Adrenal gland (tissue), 9 donors: ENCODE measurements at regions not wholly inside any gene's neighbourhood (a gene's known extent, or its start where the extent isn't known, plus 50 kb on each side); places are given as distances from the start of the nearest gene placed in this dataset.

Source experiments
- DNase-seq, 7 donors: peaks; one replicate each; pipeline ENCODE4 v3.0.0-alpha.2; 2019 to 2020
- H3K27ac ChIP-seq, 5 donors: fragments of 200-600 bp; sonication (generic) in 4 of 5; 1 replicate in 3 of 5; 2 replicates in 2 of 5; pipeline versions ENCODE4 v1.5.1 to v1.8.0; 2016 to 2020; ENCODE audit warnings: mild to moderate bottlenecking in 1 of 5
- H3K27me3 ChIP-seq: fragments of 200-600 bp; 2 replicates; pipeline ENCODE4 v1.8.0; 2021
- H3K36me3 ChIP-seq, 2 donors: fragments of 200-600 bp; replicated peaks in 1 of 2; 1 replicate in 1 of 2; 2 replicates in 1 of 2; pipeline versions ENCODE4 v1.5.1 to v1.8.0; 2018 to 2022
- H3K4me1 ChIP-seq, 2 donors: fragments of 200-600 bp; replicated peaks in 1 of 2; 1 replicate in 1 of 2; 2 replicates in 1 of 2; pipeline versions ENCODE4 v1.5.1 to v1.8.0; 2018 to 2021
- H3K4me3 ChIP-seq, 4 donors: fragments of 200-600 bp; sonication (generic) in 3 of 4; one replicate each; pipeline ENCODE4 v1.5.1; 2016 to 2018
- H3K9me3 ChIP-seq, 3 donors: fragments of 200-600 bp; sonication (generic) in 1 of 3; replicated peaks in 1 of 3; 1 replicate in 2 of 3; 2 replicates in 1 of 3; pipeline versions ENCODE4 v1.5.1 to v1.8.0; 2016 to 2021
- CTCF ChIP-seq, 6 experiments: fragments of 450-650 bp in 4 of 6; fragments of 200-600 bp in 2 of 6; sonication (generic) in 1 of 6; IDR thresholded peaks; 1 replicate in 5 of 6; 2 replicates in 1 of 6; pipeline versions ENCODE4 v1.5.1 to v1.8.0; 2016 to 2021; ENCODE audit warnings: antibody characterized with exemption in 6 of 6, mild to moderate bottlenecking in 2 of 6, moderate library complexity in 1 of 6
- POLR2A ChIP-seq, 2 donors: fragments of 450-650 bp; IDR thresholded peaks; one replicate each; pipeline ENCODE4 v1.6.1; 2017; ENCODE audit warnings: antibody characterized with exemption in 2 of 2, mild to moderate bottlenecking in 2 of 2, moderate library complexity in 1 of 2
- WGBS, 4 donors: extraction: QIAGEN DNeasy Blood & Tissue Kit in 2 of 4; methylation state at CpG; one replicate each; pipeline versions ENCODE4 v1.1.5 to v1.1.7; 2013 to 2017; 5-methylcytosine and 5-hydroxymethylcytosine counted together
- intact Hi-C, 2 donors: fragments of 100-400 bp; cut with DNase I; formaldehyde crosslinking; loops; one replicate each; pipeline versions ENCODE4 v1.14.1 to v1.15.0; 2022 to 2023
- donor health status: healthy with polysubstance abuse.
- donor health status: Bipolar disorder and iron deficiency.
- donor health status: DM: yes; HTN: yes; CAD: no.
- donor health status: DM: no; HTN: no; CAD: no.
- donor health status: DM: no; HTN: no; CAD: no.

GRCh38 chr5:98105681-98106080 lies 667.8 kb upstream of the RGMB start:
- intact Hi-C loops, result no loop called here

GRCh38 chr5:98106116-98107031 lies 667.1 kb upstream of the RGMB start:
- WGBS, 4 donors, result 50 to 66% (median 60%) methylated on average over 4 of the region's 4 CpGs
- intact Hi-C loops, result no loop called here
- no peaks in the 10 kb centered on the region for H3K4me1 ChIP-seq

More at GRCh38 chr5:98105681-98106080, 667.8 kb upstream of the RGMB start:
- Histone ChIP-seq H3K4me1 (no peaks in the 10 kb centered on the region), H3K27me3 (no peaks in the 10 kb centered on the region), H3K9me3 (no peaks in the 10 kb centered on the region), H3K27ac (no peak overlapping the region), H3K4me3 (no peak overlapping the region), H3K36me3 (no peaks in the 10 kb centered on the region)
- no peak for DNase-seq
- 65 to 74% (median 69%) methylated on average over 6 of the region's 6 CpGs for WGBS, 4 donors
- TF ChIP-seq CTCF (IDR thresholded peaks at IDR 0.05) (no peak), POLR2A (IDR thresholded peaks at IDR 0.05) (no peak)

GRCh38 chr5:98108497-98108896 lies 665.0 kb upstream of the RGMB start:
- Histone ChIP-seq H3K36me3 (no peaks in the 10 kb centered on the region), H3K4me3 (no peak overlapping the region), H3K27me3 (no peaks in the 10 kb centered on the region), H3K27ac (no peak overlapping the region), H3K4me1 (no peaks in the 10 kb centered on the region), H3K9me3 (no peaks in the 10 kb centered on the region)
- 67 to 78% (median 74%) methylated on average over 1 of the region's 1 CpG for WGBS, 4 donors
- intact Hi-C loops, result no loop called here
- no peak for TF ChIP-seq CTCF (IDR thresholded peaks at IDR 0.05)
- no peak for TF ChIP-seq POLR2A (IDR thresholded peaks at IDR 0.05)
- DNase-seq, result no peak

More at GRCh38 chr5:98106116-98107031, 667.1 kb upstream of the RGMB start:
- TF ChIP-seq POLR2A (IDR thresholded peaks at IDR 0.05) (no peak), CTCF (IDR thresholded peaks at IDR 0.05) (no peak)
- no peak overlapping the region for H3K27ac ChIP-seq
- H3K36me3 ChIP-seq, result no peaks in the 10 kb centered on the region
- DNase-seq, result no peak
- no peak overlapping the region for H3K4me3 ChIP-seq
- H3K9me3 ChIP-seq, result no peaks in the 10 kb centered on the region
- H3K27me3 ChIP-seq, result no peaks in the 10 kb centered on the region

GRCh38 chr5:98109561-98110006 lies 663.9 kb upstream of the RGMB start:
- DNase-seq, result no peak
- Histone ChIP-seq H3K27me3 (no peaks in the 10 kb centered on the region), H3K4me1 (no peaks in the 10 kb centered on the region), H3K4me3 (no peak overlapping the region), H3K36me3 (no peaks in the 10 kb centered on the region), H3K27ac (no peak overlapping the region), H3K9me3 (no peaks in the 10 kb centered on the region)
- intact Hi-C loops, result no loop called here
- TF ChIP-seq CTCF (IDR thresholded peaks at IDR 0.05), result no peak
- no peak for TF ChIP-seq POLR2A (IDR thresholded peaks at IDR 0.05)
- WGBS, 4 donors, result 78 to 83% (median 81%) methylated on average over 2 of the region's 2 CpGs
